HepG2 (cell line): ENCODE measurements at regions not wholly inside any gene's neighbourhood (a gene's known extent, or its start where the extent isn't known, plus 50 kb on each side); places are given as distances from the start of the nearest gene placed in this dataset.

Experiments used
- ATAC-seq: fragments of 200-7000 bp; cut with Tn5 transposase; 3 replicates; pipeline ENCODE4 v1.9.1; 2020; ENCODE audit warnings: mild to moderate bottlenecking, moderate library complexity
- BruUV-seq: library from RNA; stranded (reverse); fragments of 400-500 nt; replicated peaks from 2 replicates; lab custom pipeline; 2021; lab: Mats Ljungman, UMichigan
- CTCF ChIA-PET: fragments of 300-600 bp; formaldehyde crosslinking; extraction: SDS; loops from one replicate; lab custom pipeline; 2021; ENCODE audit warnings: low total read pairs, inconsistent platforms, low intra/inter-chr PET ratio; lab: Yijun Ruan, JAX
- POLR2A ChIA-PET: fragments of 350-600 bp; sonication (Branson Sonifier 250); formaldehyde crosslinking; loops from one replicate; lab custom pipeline; 2020; ENCODE audit warnings: antibody characterized with exemption, inconsistent platforms; lab: Yijun Ruan, JAX
- DNase-seq: peaks from one replicate; pipeline ENCODE4 v3.0.0-alpha.2; 2015; ENCODE audit warnings: low spot score
- FAIRE-seq: peaks from 3 replicates; lab custom pipeline; 2011; peaks lifted over from hg19 to GRCh38; lab: Jason Lieb, UNC
- H2AFZ ChIP-seq: one replicate; pipeline ENCODE4 v1.6.1; 2011; ENCODE audit warnings: low read length, inconsistent platforms
- H3K27ac ChIP-seq: fragments of 300-600 bp; 3 replicates; pipeline ENCODE4 v1.8.0; 2011; ENCODE audit warnings: mixed run types, mild to moderate bottlenecking, mixed read lengths, low read length, inconsistent platforms; ENCODE audit not compliant: insufficient read depth; ENCODE audit errors: extremely low read length
- H3K27me3 ChIP-seq, 2 experiments: fragments of 200-600 bp in 1 of 2; 2 replicates in 1 of 2; 3 replicates in 1 of 2; pipeline versions ENCODE4 v1.6.0 to v1.8.0; 2011; ENCODE audit warnings: low read length in 2 of 2, mild to moderate bottlenecking in 2 of 2, moderate library complexity in 2 of 2, inconsistent platforms in 1 of 2; ENCODE audit not compliant: insufficient read depth in 2 of 2, control insufficient read depth in 1 of 2
- H3K36me3 ChIP-seq, 2 experiments: fragments of 200-600 bp in 1 of 2; replicated peaks in 1 of 2; 2 replicates in 1 of 2; 3 replicates in 1 of 2; pipeline versions ENCODE4 v1.5.1 to v1.8.0; 2011; ENCODE audit warnings: low read length in 2 of 2, inconsistent platforms in 1 of 2; ENCODE audit not compliant: insufficient read depth in 2 of 2, control insufficient read depth in 1 of 2
- H3K4me1 ChIP-seq: 2 replicates; pipeline ENCODE4 v1.5.1; 2012; ENCODE audit warnings: low read length, inconsistent platforms; ENCODE audit not compliant: insufficient read depth
- H3K4me2 ChIP-seq: 2 replicates; pipeline ENCODE4 v1.6.0; 2011; ENCODE audit warnings: low read depth, low read length, inconsistent platforms
- H3K4me3 ChIP-seq, 3 experiments: fragments of 200-600 bp in 1 of 3; sonication (generic), shearing (Covaris generic) in 1 of 3; replicated peaks in 1 of 3; 2 replicates each; pipeline ENCODE4 v1.5.1; 2011 to 2016; ENCODE audit warnings: low read length in 3 of 3, inconsistent platforms in 2 of 3, low read depth in 2 of 3, mild to moderate bottlenecking in 2 of 3, control low read depth in 1 of 3, mixed read lengths in 1 of 3; ENCODE audit not compliant: insufficient read depth in 1 of 3
- H3K79me2 ChIP-seq: one replicate; pipeline ENCODE4 v1.6.1; 2011; ENCODE audit warnings: low read length, inconsistent platforms; ENCODE audit not compliant: insufficient read depth
- H3K9ac ChIP-seq: 2 replicates; pipeline ENCODE4 v1.6.0; 2011; ENCODE audit warnings: mild to moderate bottlenecking, low read depth, low read length, inconsistent platforms; ENCODE audit not compliant: insufficient read depth
- H3K9me3 ChIP-seq: 2 replicates; pipeline ENCODE4 v1.5.1; 2012; ENCODE audit warnings: mild to moderate bottlenecking, low read length
- H4K20me1 ChIP-seq: 2 replicates; pipeline ENCODE4 v1.6.0; 2011; ENCODE audit warnings: inconsistent platforms, mild to moderate bottlenecking, low read length, moderate library complexity; ENCODE audit not compliant: insufficient read depth
- ARID3A ChIP-seq: IDR thresholded peaks from 2 replicates; pipeline ENCODE4 v1.6.1; 2012; ENCODE audit warnings: low read depth, low read length, improper control_type of control experiment
- NFAT5 ChIP-seq: sonication (generic); formaldehyde crosslinking; IDR thresholded peaks from 2 replicates; pipeline ENCODE4 v1.4.0; 2020; ENCODE audit warnings: missing genetic modification reagents
- WGBS: methylation state at CpG from one replicate; pipeline ENCODE4 v1.1.6; 2017; ENCODE audit warnings: low lambda C conversion rate; 5-methylcytosine and 5-hydroxymethylcytosine counted together
- in situ Hi-C: cut with HindIII; loops from 2 replicates; pipeline ENCODE4 v1.10.0; 2017; ENCODE audit warnings: low pct_unique_long_range_greater_than_20kb; ENCODE audit not compliant: extremely low pct_ligation_motif_present
- intact Hi-C: fragments of 100-400 bp; cut with micrococcal nuclease; formaldehyde crosslinking; loops from one replicate; pipeline ENCODE4 v1.10.0; 2022; ENCODE audit not compliant: unreplicated experiment

- Histone ChIP-seq H3K27me3 (no peaks in the 10 kb centered on the region; a peak in 1 of 5 replicates), H3K9ac (no peak overlapping the region), H3K4me2 (no peak overlapping the region), H3K9me3 (no peaks in the 10 kb centered on the region), H3K4me3 (no peak overlapping the region), H3K27ac (no peak overlapping the region), H4K20me1 (no peaks in the 10 kb centered on the region), H3K4me1 (no peaks in the 10 kb centered on the region), H3K79me2 (no peaks in the 10 kb centered on the region), H2AFZ (no peak overlapping the region), H3K36me3 (no peaks in the 10 kb centered on the region)
- ChIA-PET CTCF (no interaction called here), POLR2A (no interaction called here)
- BruUV-seq = no TSS peak
- in situ Hi-C loops = no loop called here
- 0% methylated on average over 1 of the region's 2 CpGs for WGBS
- intact Hi-C loops = no loop called here
- no peak for TF ChIP-seq NFAT5 (CRISPR knock-in tag)
- peak; percentile 52; the same call in 1 of the 2 replicates for TF ChIP-seq ARID3A
- FAIRE-seq = no peak
- ATAC-seq = peak; percentile 61
- peak; percentile 2 for DNase-seq
These were observed 484.2 kb upstream of the ATP11B start for GRCh38 chr3:182309120-182309519.
